ENCODE measurements at regions not wholly inside any gene's neighbourhood (a gene's known extent, or its start where the extent isn't known, plus 50 kb on each side); places are given as distances from the start of the nearest gene placed in this dataset.

DNA sequence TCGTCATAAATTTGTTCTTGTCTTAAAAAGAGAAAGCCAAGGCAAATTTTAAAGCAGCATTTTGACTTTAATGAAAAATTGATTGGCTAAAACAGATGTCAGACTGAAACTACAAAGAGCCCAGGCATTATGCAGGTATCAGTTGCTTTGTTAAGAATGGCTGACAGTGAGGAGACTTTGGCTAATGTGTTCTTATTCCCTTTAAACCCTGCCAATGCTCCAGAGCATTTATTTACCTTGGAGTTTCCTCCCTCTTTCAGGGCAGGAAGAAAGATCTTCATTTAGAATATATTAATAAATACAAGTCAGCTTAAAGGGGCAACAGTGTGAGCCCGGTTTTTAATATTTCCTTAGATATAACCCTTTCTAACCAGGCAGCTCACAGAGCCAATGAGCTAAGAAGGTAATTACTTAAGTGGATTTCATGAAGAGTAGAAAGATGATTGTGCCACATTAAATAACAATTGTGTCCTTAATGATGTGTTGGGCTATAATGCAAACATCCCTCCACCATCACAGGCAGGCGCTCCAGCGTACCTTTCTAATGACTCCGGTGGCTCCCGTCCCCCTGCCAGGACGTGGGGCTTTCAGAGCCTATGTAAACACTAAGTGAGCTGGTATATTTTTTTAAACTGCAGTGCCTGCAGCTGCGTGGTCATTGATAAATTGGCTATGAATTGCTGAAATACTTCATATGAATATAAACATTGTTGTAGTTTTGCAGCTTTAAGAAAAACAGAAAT is 349.4 kb upstream of the POU3F3 start:
- no peaks in the 10 kb centered on the region for H3K4me1 Mint-ChIP-seq (ENCODE audit: insufficient read depth, unreplicated experiment)

DNA sequence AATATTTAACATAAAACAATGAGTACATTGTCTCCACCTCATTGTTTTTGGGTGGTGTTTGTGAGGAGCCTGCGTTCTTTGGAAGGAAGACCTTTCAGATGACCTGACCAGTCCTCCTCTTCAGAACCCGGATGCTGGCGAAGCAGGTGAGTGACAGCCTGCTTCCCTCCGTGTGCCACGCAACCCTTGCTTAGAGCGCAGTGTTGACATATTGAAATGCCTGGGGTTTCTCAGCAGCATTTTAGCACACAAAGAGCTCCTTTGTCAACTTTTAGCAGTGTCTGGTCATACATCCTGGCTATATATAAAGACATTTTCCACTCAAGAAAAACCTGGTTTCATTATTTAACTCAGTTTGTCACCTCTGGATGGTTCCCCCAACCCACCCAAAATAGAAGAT is 335.7 kb upstream of the POU3F3 start:
- intact Hi-C loops (cut with micrococcal nuclease) = no loop called here
- Mint-ChIP-seq H3K9me3 (ENCODE audit: unreplicated experiment) (peaks cover 7% of the 10 kb centered on the region), H3K27ac (ENCODE audit: low read depth, unreplicated experiment) (no peak overlapping the region), H3K4me3 (ENCODE audit: unreplicated experiment) (no peak overlapping the region), H3K4me1 (ENCODE audit: insufficient read depth, unreplicated experiment) (no peaks in the 10 kb centered on the region), H3K36me3 (ENCODE audit: insufficient read depth, unreplicated experiment) (no peaks in the 10 kb centered on the region), H3K27me3 (ENCODE audit: insufficient read depth, unreplicated experiment) (peaks cover 65% of the 10 kb centered on the region)
- BruUV-seq (replicated peaks) = no TSS peak
- no peak for DNase-seq (ENCODE audit: unreplicated experiment)
- ChIA-PET POLR2A (no interaction called here), CTCF (no interaction called here)
- TF ChIP-seq, protein P1, sequence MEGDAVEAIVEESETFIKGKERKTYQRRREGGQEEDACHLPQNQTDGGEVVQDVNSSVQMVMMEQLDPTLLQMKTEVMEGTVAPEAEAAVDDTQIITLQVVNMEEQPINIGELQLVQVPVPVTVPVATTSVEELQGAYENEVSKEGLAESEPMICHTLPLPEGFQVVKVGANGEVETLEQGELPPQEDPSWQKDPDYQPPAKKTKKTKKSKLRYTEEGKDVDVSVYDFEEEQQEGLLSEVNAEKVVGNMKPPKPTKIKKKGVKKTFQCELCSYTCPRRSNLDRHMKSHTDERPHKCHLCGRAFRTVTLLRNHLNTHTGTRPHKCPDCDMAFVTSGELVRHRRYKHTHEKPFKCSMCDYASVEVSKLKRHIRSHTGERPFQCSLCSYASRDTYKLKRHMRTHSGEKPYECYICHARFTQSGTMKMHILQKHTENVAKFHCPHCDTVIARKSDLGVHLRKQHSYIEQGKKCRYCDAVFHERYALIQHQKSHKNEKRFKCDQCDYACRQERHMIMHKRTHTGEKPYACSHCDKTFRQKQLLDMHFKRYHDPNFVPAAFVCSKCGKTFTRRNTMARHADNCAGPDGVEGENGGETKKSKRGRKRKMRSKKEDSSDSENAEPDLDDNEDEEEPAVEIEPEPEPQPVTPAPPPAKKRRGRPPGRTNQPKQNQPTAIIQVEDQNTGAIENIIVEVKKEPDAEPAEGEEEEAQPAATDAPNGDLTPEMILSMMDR (IDR thresholded peaks at IDR 0.05; ENCODE audit: unreplicated experiment) = no peak

More for the DNA sequence above, 349.4 kb upstream of the POU3F3 start:
- no peak overlapping the region for H3K27ac Mint-ChIP-seq (ENCODE audit: low read depth, unreplicated experiment)
- no TSS peak for BruUV-seq (replicated peaks)
- DNase-seq (ENCODE audit: unreplicated experiment) = no peak
- H3K9me3 Mint-ChIP-seq (ENCODE audit: unreplicated experiment) = no peaks in the 10 kb centered on the region
- POLR2A ChIA-PET = no interaction called here
- no peaks in the 10 kb centered on the region for H3K36me3 Mint-ChIP-seq (ENCODE audit: insufficient read depth, unreplicated experiment)
- peaks cover 51% of the 10 kb centered on the region for H3K27me3 Mint-ChIP-seq (ENCODE audit: insufficient read depth, unreplicated experiment)
- H3K4me3 Mint-ChIP-seq (ENCODE audit: unreplicated experiment) = no peak overlapping the region
- TF ChIP-seq, protein P1 (IDR thresholded peaks at IDR 0.05; ENCODE audit: unreplicated experiment) = no peak
- intact Hi-C loops (cut with micrococcal nuclease) = no loop called here
- CTCF ChIA-PET = no interaction called here

DNA sequence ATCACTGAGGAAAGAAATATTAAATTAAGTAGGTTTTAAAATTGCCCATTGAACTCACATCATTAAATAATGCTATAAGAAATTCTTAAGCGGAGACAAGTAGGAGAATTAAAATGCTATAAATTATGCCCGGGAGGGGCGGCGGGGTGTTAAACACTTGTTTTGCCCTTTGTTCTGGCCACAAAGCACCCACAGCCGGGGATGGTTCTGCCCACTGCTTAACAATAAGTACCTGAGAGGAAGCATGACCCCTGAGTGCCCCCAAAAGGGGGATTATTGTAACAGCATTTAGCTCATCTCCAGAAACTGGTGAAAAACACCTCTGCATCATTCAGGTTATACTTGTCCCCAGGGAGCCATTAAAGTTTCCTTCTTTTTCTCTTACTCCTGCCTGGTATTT is 332.7 kb upstream of the POU3F3 start:
- H3K27me3 Mint-ChIP-seq (ENCODE audit: insufficient read depth, unreplicated experiment) = peaks cover 72% of the 10 kb centered on the region
- no peaks in the 10 kb centered on the region for H3K36me3 Mint-ChIP-seq (ENCODE audit: insufficient read depth, unreplicated experiment)
- TF ChIP-seq, protein P1 (IDR thresholded peaks at IDR 0.05; ENCODE audit: unreplicated experiment) = no peak
- peaks cover 7% of the 10 kb centered on the region for H3K9me3 Mint-ChIP-seq (ENCODE audit: unreplicated experiment)
- no peak for DNase-seq (ENCODE audit: unreplicated experiment)
- no TSS peak for BruUV-seq (replicated peaks)
- H3K27ac Mint-ChIP-seq (ENCODE audit: low read depth, unreplicated experiment) = no peak overlapping the region
- ChIA-PET POLR2A (no interaction called here), CTCF (interaction anchor here (0.7 to 1.5 kb wide), 2 partner anchors 13 to 352 kb away, joined by 3 read pairs; no protein-coding TSS in a partner anchor)
- intact Hi-C loops (cut with micrococcal nuclease) = no loop called here
- no peaks in the 10 kb centered on the region for H3K4me1 Mint-ChIP-seq (ENCODE audit: insufficient read depth, unreplicated experiment)
- H3K4me3 Mint-ChIP-seq (ENCODE audit: unreplicated experiment) = no peak overlapping the region

DNA sequence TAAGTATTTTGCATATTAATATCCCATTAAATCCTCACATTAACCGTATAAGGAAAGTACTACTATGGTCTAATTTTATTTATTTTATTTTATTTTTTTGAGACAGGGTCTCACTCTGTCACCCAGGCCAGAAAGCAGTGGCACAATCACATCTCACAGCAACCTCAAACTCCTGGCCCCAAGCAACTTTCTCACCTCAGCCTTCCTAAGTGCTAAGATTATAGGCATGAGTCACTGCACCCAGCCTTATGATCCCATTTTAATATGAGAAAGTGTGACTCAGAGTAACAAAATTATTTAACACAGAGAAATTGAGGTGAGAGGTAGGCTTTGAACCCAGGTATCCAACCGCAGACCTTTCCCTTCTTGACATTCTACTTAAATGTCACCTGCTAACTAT is 330.0 kb upstream of the POU3F3 start:
- ChIA-PET POLR2A (no interaction called here), CTCF (no interaction called here)
- no peaks in the 10 kb centered on the region for H3K36me3 Mint-ChIP-seq (ENCODE audit: insufficient read depth, unreplicated experiment)
- H3K4me1 Mint-ChIP-seq (ENCODE audit: insufficient read depth, unreplicated experiment) = no peaks in the 10 kb centered on the region
- peak; percentile 29 for DNase-seq (ENCODE audit: unreplicated experiment)
- H3K27me3 Mint-ChIP-seq (ENCODE audit: insufficient read depth, unreplicated experiment) = peaks cover 95% of the 10 kb centered on the region
- no peak overlapping the region for H3K4me3 Mint-ChIP-seq (ENCODE audit: unreplicated experiment)
- H3K9me3 Mint-ChIP-seq (ENCODE audit: unreplicated experiment) = peaks cover 7% of the 10 kb centered on the region
- TF ChIP-seq, protein P1 (IDR thresholded peaks at IDR 0.05; ENCODE audit: unreplicated experiment) = no peak
- no peak overlapping the region for H3K27ac Mint-ChIP-seq (ENCODE audit: low read depth, unreplicated experiment)
- BruUV-seq (replicated peaks) = no TSS peak
- intact Hi-C loops (cut with micrococcal nuclease) = no loop called here
